Right atrium auricular region (tissue), 2 donors: ENCODE measurements at regions not wholly inside any gene's neighbourhood (a gene's known extent, or its start where the extent isn't known, plus 50 kb on each side); places are given as distances from the start of the nearest gene placed in this dataset.

Experiments
- DNase-seq: peaks from one replicate; pipeline ENCODE4 v3.0.0-alpha.2; 2019; ENCODE audit warnings: low spot score
- H3K27ac ChIP-seq, 2 donors: fragments of 200-600 bp; sonication (generic); 1 replicate in 1 of 2; 2 replicates in 1 of 2; pipeline ENCODE4 v1.5.1; 2016 to 2019
- H3K27me3 ChIP-seq, 2 donors: fragments of 200-600 bp; sonication (generic); one replicate each; pipeline versions ENCODE4 v1.5.1 to v1.6.0; 2017 to 2019
- H3K36me3 ChIP-seq: fragments of 200-600 bp; sonication (generic); one replicate; pipeline ENCODE4 v1.5.1; 2016
- H3K4me1 ChIP-seq, 2 donors: fragments of 200-600 bp; sonication (generic); one replicate each; pipeline versions ENCODE4 v1.5.1 to v1.6.0; 2017 to 2019
- H3K4me3 ChIP-seq, 2 donors: fragments of 200-600 bp; sonication (generic); 1 replicate in 1 of 2; 2 replicates in 1 of 2; pipeline ENCODE4 v1.5.1; 2017 to 2019; ENCODE audit warnings: mild to moderate bottlenecking in 1 of 2, moderate library complexity in 1 of 2
- H3K9me3 ChIP-seq, 2 donors: fragments of 200-600 bp; sonication (generic); one replicate each; pipeline ENCODE4 v1.5.1; 2019
- CTCF ChIP-seq, 2 donors: fragments of 200-600 bp; sonication (generic); IDR thresholded peaks; one replicate each; pipeline ENCODE4 v1.5.1; 2019; ENCODE audit warnings: antibody characterized with exemption in 2 of 2

DNA sequence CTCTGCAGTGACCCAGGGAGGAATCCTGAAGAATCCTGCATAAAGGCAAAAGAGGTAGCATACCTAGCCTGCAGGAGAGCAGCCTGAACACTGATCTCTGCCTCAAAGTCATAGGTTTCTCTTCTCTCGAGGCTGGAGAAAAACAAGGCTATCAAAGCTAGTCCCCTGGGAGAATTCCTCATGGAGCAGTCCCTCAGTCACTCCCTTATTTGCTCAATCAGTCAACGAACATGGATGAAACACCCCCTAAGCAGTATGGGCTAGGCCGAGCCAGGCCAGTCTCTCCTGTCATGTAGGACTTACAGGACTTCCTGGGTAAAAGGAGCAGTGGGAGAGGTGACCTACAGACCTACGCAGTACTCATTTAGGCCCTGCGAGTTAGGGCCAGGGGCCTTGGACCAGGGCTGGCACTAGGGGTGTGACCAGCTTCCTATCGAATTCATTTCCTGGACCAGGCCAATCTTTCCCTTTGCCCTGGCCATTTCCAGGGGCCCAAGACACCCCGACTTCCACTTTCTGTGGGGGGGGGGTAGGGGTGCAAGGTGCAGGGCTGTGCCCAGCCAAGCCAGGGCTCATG, 164.1 kb downstream of the EFNB1 start:
- no peak for TF ChIP-seq CTCF (IDR thresholded peaks at IDR 0.05)
- no peaks in the 10 kb centered on the region for H3K9me3 ChIP-seq
- no peaks in the 10 kb centered on the region for H3K36me3 ChIP-seq
- no peaks in the 10 kb centered on the region for H3K27me3 ChIP-seq
- H3K4me1 ChIP-seq: peaks cover 0 to 53% of the 10 kb centered on the region in 2 donors
- H3K27ac ChIP-seq: no peak overlapping the region
- no peak for DNase-seq
- no peak overlapping the region for H3K4me3 ChIP-seq

DNA sequence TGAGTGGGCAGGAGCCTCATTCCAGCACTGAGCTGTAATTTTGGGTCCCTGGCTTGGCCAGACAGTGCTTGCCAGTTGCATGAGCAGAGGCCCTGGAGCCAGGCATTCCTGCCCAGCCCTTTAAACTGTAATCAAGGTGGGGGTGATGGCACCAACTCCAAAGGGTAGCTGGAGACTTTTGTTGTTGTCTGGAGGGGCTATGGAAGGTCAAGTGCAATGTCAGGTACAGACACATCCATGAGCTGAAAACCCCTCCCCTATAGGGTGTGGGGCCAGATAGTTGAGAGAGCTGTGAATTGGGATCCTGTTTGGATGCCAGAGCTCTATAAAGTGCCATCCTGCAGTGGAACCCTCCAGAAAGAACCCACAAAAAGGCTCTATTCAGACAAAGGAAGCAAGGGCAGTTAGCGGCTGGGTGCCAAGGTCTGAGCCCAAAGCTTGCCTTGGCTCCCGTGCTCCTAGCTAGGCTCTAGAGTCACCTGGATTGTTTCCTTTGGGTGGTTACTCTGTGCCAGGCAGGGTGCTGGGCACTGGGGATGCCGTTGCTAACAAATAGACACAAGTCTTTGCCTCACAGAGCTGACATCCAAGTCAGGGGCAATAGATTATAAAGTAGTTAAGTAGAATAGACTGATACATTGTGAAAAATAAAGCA, 163.0 kb downstream of the EFNB1 start:
- no peaks in the 10 kb centered on the region for H3K27me3 ChIP-seq
- DNase-seq: no peak
- H3K4me1 ChIP-seq: peaks cover 0 to 43% of the 10 kb centered on the region in 2 donors
- no peaks in the 10 kb centered on the region for H3K9me3 ChIP-seq
- no peak for TF ChIP-seq CTCF (IDR thresholded peaks at IDR 0.05)
- no peak overlapping the region for H3K27ac ChIP-seq
- H3K4me3 ChIP-seq: no peak overlapping the region
- no peaks in the 10 kb centered on the region for H3K36me3 ChIP-seq

GRCh38 chrX:68990948-68991347, 162.1 kb downstream of the EFNB1 start:
- DNase-seq: no peak
- Histone ChIP-seq H3K27me3 (no peaks in the 10 kb centered on the region), H3K36me3 (no peaks in the 10 kb centered on the region), H3K4me1 (peaks cover 0 to 36% of the 10 kb centered on the region in 2 donors), H3K4me3 (no peak overlapping the region), H3K9me3 (no peaks in the 10 kb centered on the region), H3K27ac (no peak overlapping the region)
- TF ChIP-seq CTCF (IDR thresholded peaks at IDR 0.05): no peak

GRCh38 chrX:68989865-68990606, 161.2 kb downstream of the EFNB1 start:
- Histone ChIP-seq H3K4me3 (no peak overlapping the region), H3K27me3 (no peaks in the 10 kb centered on the region), H3K36me3 (no peaks in the 10 kb centered on the region), H3K9me3 (no peaks in the 10 kb centered on the region), H3K27ac (peak overlapping the region in 1 of 2 donors; percentile 39), H3K4me1 (peaks cover 0 to 28% of the 10 kb centered on the region in 2 donors)
- no peak for TF ChIP-seq CTCF (IDR thresholded peaks at IDR 0.05)
- no peak for DNase-seq

GRCh38 chrX:68989456-68989855, 160.6 kb downstream of the EFNB1 start:
- DNase-seq: no peak
- no peaks in the 10 kb centered on the region for H3K9me3 ChIP-seq
- no peaks in the 10 kb centered on the region for H3K27me3 ChIP-seq
- H3K27ac ChIP-seq: peak overlapping the region in 1 of 2 donors; percentile 39
- no peak overlapping the region for H3K4me3 ChIP-seq
- H3K4me1 ChIP-seq: peaks cover 0 to 23% of the 10 kb centered on the region in 2 donors
- H3K36me3 ChIP-seq: no peaks in the 10 kb centered on the region
- peak in 1 of 2 donors; percentile 9 for TF ChIP-seq CTCF (IDR thresholded peaks at IDR 0.05)
